GM23338 (cell line): ENCODE measurements at regions not wholly inside any gene's neighbourhood (a gene's known extent, or its start where the extent isn't known, plus 50 kb on each side); places are given as distances from the start of the nearest gene placed in this dataset.

Experiments
- ATAC-seq: fragments of 200-7000 bp; cut with Tn5 transposase; 3 replicates; pipeline ENCODE4 v1.9.1; 2020
- DNase-seq: peaks from one replicate; pipeline ENCODE4 v3.0.0-alpha.2; 2015; ENCODE audit warnings: low spot score
- H2AFZ ChIP-seq: fragments of 200-600 bp; sonication (generic); 2 replicates; pipeline ENCODE4 v1.8.0; 2016; ENCODE audit warnings: antibody characterized with exemption, mild to moderate bottlenecking, moderate library complexity
- H3F3A ChIP-seq: fragments of 200-600 bp; sonication (generic); replicated peaks from 2 replicates; pipeline ENCODE4 v1.8.0; 2017; ENCODE audit warnings: antibody characterized with exemption, mixed run types, low read depth
- H3K27ac ChIP-seq: fragments of 200-600 bp; sonication (generic); 2 replicates; pipeline ENCODE4 v1.6.1; 2016; ENCODE audit warnings: low read depth
- H3K27me3 ChIP-seq: fragments of 200-600 bp; sonication (generic); 2 replicates; pipeline ENCODE4 v1.8.0; 2016; ENCODE audit warnings: mild to moderate bottlenecking, mixed run types, moderate library complexity; ENCODE audit not compliant: insufficient read depth
- H3K36me3 ChIP-seq: fragments of 200-600 bp; sonication (generic); 2 replicates; pipeline ENCODE4 v1.8.0; 2016; ENCODE audit warnings: mild to moderate bottlenecking; ENCODE audit not compliant: insufficient read depth
- H3K4me1 ChIP-seq: fragments of 200-600 bp; sonication (generic); 2 replicates; pipeline ENCODE4 v1.8.0; 2016; ENCODE audit warnings: mild to moderate bottlenecking, moderate library complexity; ENCODE audit not compliant: insufficient read depth
- H3K4me2 ChIP-seq: fragments of 200-600 bp; sonication (generic); 2 replicates; pipeline ENCODE4 v1.7.1; 2017; ENCODE audit warnings: mixed run types
- H3K4me3 ChIP-seq: fragments of 200-600 bp; sonication (generic); 2 replicates; pipeline ENCODE4 v1.6.1; 2016; ENCODE audit warnings: mixed run types
- H3K79me2 ChIP-seq: fragments of 200-600 bp; sonication (generic); replicated peaks from 2 replicates; pipeline ENCODE4 v1.8.0; 2017; ENCODE audit warnings: mild to moderate bottlenecking; ENCODE audit not compliant: insufficient read depth
- H3K9me2 ChIP-seq: fragments of 200-600 bp; sonication (generic); 2 replicates; pipeline ENCODE4 v1.8.0; 2017; ENCODE audit not compliant: insufficient read depth
- H4K20me1 ChIP-seq: fragments of 200-600 bp; sonication (generic); replicated peaks from 2 replicates; pipeline ENCODE4 v1.8.0; 2017; ENCODE audit warnings: mild to moderate bottlenecking; ENCODE audit not compliant: insufficient read depth
- H3K27ac Mint-ChIP-seq: 2 replicates; pipeline ENCODE4 v1.8.0; 2020; ENCODE audit warnings: inconsistent platforms, mild to moderate bottlenecking, moderate library complexity, mixed read lengths
- H3K27me3 Mint-ChIP-seq: 3 replicates; pipeline ENCODE4 v1.8.0; 2022; ENCODE audit warnings: low read depth, mild to moderate bottlenecking, moderate library complexity, mixed read lengths, inconsistent platforms; ENCODE audit not compliant: insufficient read depth, poor library complexity
- H3K36me3 Mint-ChIP-seq: 3 replicates; pipeline ENCODE4 v1.8.0; 2021; ENCODE audit warnings: low read depth, mild to moderate bottlenecking, inconsistent platforms, moderate library complexity, mixed read lengths
- H3K4me1 Mint-ChIP-seq: 3 replicates; pipeline ENCODE4 v1.8.0; 2020; ENCODE audit warnings: mild to moderate bottlenecking, inconsistent platforms, mixed read lengths
- H3K4me3 Mint-ChIP-seq: 3 replicates; pipeline ENCODE4 v1.8.0; 2021; ENCODE audit warnings: moderate library complexity, mild to moderate bottlenecking, inconsistent platforms, mixed read lengths
- H3K9me3 Mint-ChIP-seq: 3 replicates; pipeline ENCODE4 v1.8.0; 2020; ENCODE audit warnings: moderate library complexity, mild to moderate bottlenecking, inconsistent platforms, mixed read lengths
- CREB1 ChIP-seq: fragments of 250-450 bp; sonication (Bioruptor Pico); IDR thresholded peaks from 2 replicates; pipeline ENCODE4 v1.5.0; 2020; ENCODE audit warnings: low read depth, mild to moderate bottlenecking, moderate library complexity
- CTCF ChIP-seq, 2 experiments: fragments of 200-600 bp in 1 of 2; sonication (generic) in 1 of 2; conservative IDR thresholded peaks; 2 replicates each; pipeline versions ENCODE4 v1.5.1 to v1.6.1; 2016 to 2017; ENCODE audit warnings: antibody characterized with exemption in 2 of 2, low read depth in 2 of 2, mild to moderate bottlenecking in 2 of 2, moderate library complexity in 1 of 2
- EZH2 ChIP-seq: fragments of 200-600 bp; sonication (generic); IDR thresholded peaks from one replicate; pipeline ENCODE4 v1.8.0; 2017; ENCODE audit warnings: antibody characterized with exemption, mild to moderate bottlenecking, low read depth; ENCODE audit not compliant: unreplicated experiment
- EZH2phosphoT487 ChIP-seq: fragments of 200-600 bp; sonication (generic); IDR thresholded peaks from one replicate; pipeline ENCODE4 v1.8.1; 2018; ENCODE audit warnings: antibody characterized with exemption; ENCODE audit not compliant: unreplicated experiment
- JUNB ChIP-seq: IDR thresholded peaks from one replicate; pipeline ENCODE4 v1.6.1; 2016; ENCODE audit warnings: antibody characterized with exemption; ENCODE audit not compliant: unreplicated experiment
- ZNF114 ChIP-seq: fragments of 250-450 bp; sonication (Bioruptor Pico); IDR thresholded peaks from 2 replicates; pipeline ENCODE4 v1.5.0; 2020; ENCODE audit warnings: mild to moderate bottlenecking, moderate library complexity
- ZNF462 ChIP-seq: fragments of 250-450 bp; sonication (Bioruptor Pico); IDR thresholded peaks from 2 replicates; pipeline ENCODE4 v1.5.0; 2020; ENCODE audit warnings: mild to moderate bottlenecking, moderate library complexity

- TF ChIP-seq EZH2phosphoT487 (no peak), JUNB (no peak)
Measured at GRCh38 chr18:22585821-22586220, 168.1 kb upstream of the CTAGE1 start (continued).

DNA sequence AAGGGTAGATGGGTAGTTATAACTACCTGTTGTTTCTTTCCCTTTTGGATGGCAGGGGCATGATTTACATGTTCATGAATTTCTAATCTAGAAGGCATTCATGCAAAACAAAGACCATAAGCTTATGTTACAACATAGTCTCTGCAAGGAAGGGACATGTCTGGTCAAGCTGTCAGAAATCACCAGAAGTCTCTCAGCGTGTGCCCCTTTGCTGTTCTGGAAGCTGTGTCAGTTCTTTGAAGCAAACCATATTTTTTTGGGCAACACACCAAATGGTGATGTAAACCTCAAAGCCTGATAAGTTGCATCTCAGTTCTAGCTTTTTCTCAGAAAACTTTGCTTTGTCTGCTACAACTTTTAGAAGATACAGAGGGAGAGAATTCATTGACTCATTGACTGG, 173.5 kb upstream of the CTAGE1 start:
- DNase-seq = no peak
- Mint-ChIP-seq H3K27me3 (no peaks in the 10 kb centered on the region), H3K9me3 (no peaks in the 10 kb centered on the region), H3K4me1 (peaks cover 6% of the 10 kb centered on the region), H3K4me3 (no peak overlapping the region), H3K36me3 (no peaks in the 10 kb centered on the region; the same call in 2 of the 3 replicates), H3K27ac (no peak overlapping the region)
- H3K36me3 ChIP-seq = no peaks in the 10 kb centered on the region
- H4K20me1 ChIP-seq = no peaks in the 10 kb centered on the region
- H3K27me3 ChIP-seq = no peaks in the 10 kb centered on the region
- no peak for ATAC-seq
- no peaks in the 10 kb centered on the region; the same call in 1 of the 2 replicates for H3K9me2 ChIP-seq
- H3K27ac ChIP-seq = no peak overlapping the region
- no peaks in the 10 kb centered on the region for H3K79me2 ChIP-seq
- no peak overlapping the region for H3K4me2 ChIP-seq
- H3K4me1 ChIP-seq = no peaks in the 10 kb centered on the region
- TF ChIP-seq EZH2 = no peak
- TF ChIP-seq JUNB = no peak
- no peak for TF ChIP-seq CTCF (conservative IDR thresholded peaks at IDR 0.05; ENCODE audit: low read depth in 2 of 2)
- TF ChIP-seq ZNF114 (CRISPR knock-in tag) = no peak
- TF ChIP-seq ZNF462 (CRISPR knock-in tag) = no peak
- no peak for TF ChIP-seq CREB1 (CRISPR knock-in tag)
- H3F3A ChIP-seq = no peaks in the 10 kb centered on the region
- no peak overlapping the region for H3K4me3 ChIP-seq
- no peak overlapping the region for H2AFZ ChIP-seq
